ENCODE measurements at regions not wholly inside any gene's neighbourhood (a gene's known extent, or its start where the extent isn't known, plus 50 kb on each side); places are given as distances from the start of the nearest gene placed in this dataset.

DNA sequence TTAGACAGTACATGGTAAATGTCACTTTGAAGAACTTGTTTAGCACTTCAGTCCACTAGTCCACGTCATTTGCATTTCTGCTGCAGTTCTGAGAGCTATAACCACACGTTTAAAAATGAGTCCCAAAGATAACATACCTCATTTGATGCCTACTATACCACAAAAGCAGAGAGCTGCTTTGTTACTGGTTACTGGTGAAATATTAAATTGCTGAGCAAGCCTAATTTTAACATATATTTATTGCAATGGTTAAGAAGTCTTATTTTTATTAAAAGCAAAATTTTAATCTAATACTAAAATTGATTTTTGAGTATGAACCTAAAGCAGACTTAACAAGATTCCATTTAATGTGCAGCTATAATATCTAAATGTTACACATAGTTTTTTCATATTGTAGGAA is 1949.7 kb upstream of the PRR20A start:
- FAIRE-seq, result no peak

DNA sequence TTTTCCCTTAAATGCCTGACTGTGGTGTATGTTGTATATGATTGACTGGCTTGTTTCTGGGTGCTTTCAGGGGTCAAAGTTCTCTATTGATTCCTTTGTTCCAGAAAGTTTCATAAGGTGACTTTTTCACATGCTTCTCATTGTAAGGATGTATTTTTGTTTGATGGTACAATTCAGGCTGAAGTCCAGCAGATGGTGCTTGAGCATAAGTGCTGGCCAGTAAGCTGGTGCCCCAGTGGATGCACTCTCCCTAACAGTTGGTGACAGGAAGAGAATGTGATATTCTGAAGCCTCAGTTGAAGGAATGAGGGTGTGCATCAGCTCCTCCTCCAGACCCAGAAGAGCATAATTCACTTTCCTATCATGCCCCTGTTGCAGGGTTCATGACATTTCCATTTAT is 1941.6 kb upstream of the PRR20A start:
- peak; percentile 5 for DNase-seq (ENCODE audit: low spot score)
- FAIRE-seq, result no peak

More for the DNA sequence above, 1949.7 kb upstream of the PRR20A start:
- DNase-seq (ENCODE audit: low spot score), result no peak

- no peak for DNase-seq (ENCODE audit: low spot score)
- no peak for FAIRE-seq
These were observed 1925.8 kb upstream of the PRR20A start for GRCh38 chr13:55214841-55215345.

GRCh38 chr13:55219538-55219937 is 1921.2 kb upstream of the PRR20A start:
- DNase-seq (ENCODE audit: low spot score) (no peak), FAIRE-seq (no peak)

- FAIRE-seq (no peak), DNase-seq (ENCODE audit: low spot score) (no peak)
These were observed 1910.7 kb upstream of the PRR20A start for GRCh38 chr13:55229906-55230569.

DNA sequence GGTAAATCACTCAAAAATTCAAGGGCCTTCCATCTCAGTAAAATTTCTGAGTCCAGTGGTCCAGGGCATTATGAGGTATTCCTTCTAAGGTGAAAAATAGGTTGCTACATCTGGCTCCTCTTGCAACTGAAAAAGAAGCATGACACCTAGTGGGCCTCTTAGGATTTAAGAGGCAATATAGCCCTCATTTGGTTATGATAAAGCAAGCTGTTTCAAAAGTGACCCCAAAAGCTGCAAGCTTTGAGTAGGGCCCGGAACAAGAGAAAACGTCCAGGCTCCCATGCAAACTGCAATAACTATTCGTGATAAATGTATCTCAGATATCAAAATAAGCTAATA is 1910.2 kb upstream of the PRR20A start:
- FAIRE-seq (no peak), DNase-seq (ENCODE audit: low spot score) (no peak)

GRCh38 chr13:55234311-55234710 is 1906.4 kb upstream of the PRR20A start:
- FAIRE-seq (no peak), DNase-seq (ENCODE audit: low spot score) (no peak)

- no peak for DNase-seq (ENCODE audit: low spot score)
These were observed 1895.6 kb upstream of the PRR20A start for GRCh38 chr13:55245005-55245644.

GRCh38 chr13:55255236-55255635 is 1885.5 kb upstream of the PRR20A start:
- FAIRE-seq, result no peak
- DNase-seq (ENCODE audit: low spot score), result no peak

More at GRCh38 chr13:55245005-55245644, 1895.6 kb upstream of the PRR20A start:
- no peak for FAIRE-seq

DNA sequence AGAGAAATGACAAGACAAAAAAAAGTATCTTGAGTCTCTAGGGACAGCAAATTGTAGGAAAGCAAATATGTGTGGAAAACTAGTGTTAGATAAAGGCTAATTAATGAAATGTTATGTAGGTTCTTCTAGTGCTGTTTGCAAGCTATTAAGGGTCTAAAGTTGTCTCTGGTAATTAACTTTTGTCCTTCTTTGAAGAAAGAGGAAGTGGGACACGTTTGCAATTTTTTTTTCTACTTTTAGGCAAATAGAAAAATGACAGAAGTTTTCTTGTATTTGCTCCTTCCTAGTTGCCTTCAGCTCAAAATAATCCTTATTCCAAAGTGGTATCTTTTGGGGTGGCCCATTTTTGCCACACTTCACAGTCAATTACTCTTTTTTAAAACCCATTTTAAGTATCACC is 1877.7 kb upstream of the PRR20A start:
- FAIRE-seq (no peak), DNase-seq (ENCODE audit: low spot score) (no peak)

DNA sequence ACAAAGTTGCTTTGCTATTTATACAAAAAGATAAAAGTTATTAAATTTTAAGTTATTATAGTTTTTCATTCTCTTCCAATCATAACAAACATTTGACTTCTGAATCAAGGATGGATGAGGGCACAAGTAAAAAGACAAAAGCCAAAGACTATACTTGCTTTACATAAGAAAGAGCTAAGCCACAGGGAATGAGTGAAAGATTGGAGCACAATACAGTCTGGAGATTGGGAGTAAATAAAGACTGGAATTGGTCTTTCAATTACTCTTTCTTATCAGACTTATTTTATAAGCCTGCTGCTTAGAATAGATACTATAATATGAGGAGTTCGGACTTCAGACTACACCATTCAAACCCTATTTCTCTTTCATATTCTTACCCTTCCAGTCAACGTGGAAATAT is 1874.1 kb upstream of the PRR20A start:
- no peak for FAIRE-seq
- DNase-seq (ENCODE audit: low spot score), result no peak

- FAIRE-seq, result no peak
These were observed 1842.5 kb upstream of the PRR20A start for GRCh38 chr13:55298201-55298600.

DNA sequence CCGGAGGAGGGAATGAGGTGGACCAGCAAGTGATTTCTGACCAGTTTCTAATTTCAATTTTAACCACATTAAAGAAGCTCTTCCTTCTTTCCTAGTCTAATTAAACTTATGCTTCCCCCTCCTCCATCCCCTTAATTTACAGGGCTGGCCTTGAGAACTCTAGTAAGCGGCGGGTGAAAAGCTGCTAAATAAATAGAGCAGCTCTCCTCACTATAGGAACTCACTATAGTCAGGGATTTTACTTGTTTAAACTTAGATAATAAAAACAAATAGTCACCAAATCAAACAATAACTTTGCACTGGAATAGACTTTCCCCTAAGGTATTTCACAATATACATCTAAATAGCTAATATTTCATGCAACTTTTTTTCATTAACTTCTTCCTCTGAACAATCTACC is 1838.2 kb upstream of the PRR20A start:
- FAIRE-seq, result no peak
- no peak for DNase-seq (ENCODE audit: low spot score)

More at GRCh38 chr13:55298201-55298600, 1842.5 kb upstream of the PRR20A start:
- no peak for DNase-seq (ENCODE audit: low spot score)

- DNase-seq (ENCODE audit: low spot score) (no peak), FAIRE-seq (no peak)
These were observed 1832.8 kb upstream of the PRR20A start for GRCh38 chr13:55307909-55308308.

GRCh38 chr13:55341891-55342290 is 1798.8 kb upstream of the PRR20A start:
- DNase-seq (ENCODE audit: low spot score) (no peak), FAIRE-seq (no peak)

DNA sequence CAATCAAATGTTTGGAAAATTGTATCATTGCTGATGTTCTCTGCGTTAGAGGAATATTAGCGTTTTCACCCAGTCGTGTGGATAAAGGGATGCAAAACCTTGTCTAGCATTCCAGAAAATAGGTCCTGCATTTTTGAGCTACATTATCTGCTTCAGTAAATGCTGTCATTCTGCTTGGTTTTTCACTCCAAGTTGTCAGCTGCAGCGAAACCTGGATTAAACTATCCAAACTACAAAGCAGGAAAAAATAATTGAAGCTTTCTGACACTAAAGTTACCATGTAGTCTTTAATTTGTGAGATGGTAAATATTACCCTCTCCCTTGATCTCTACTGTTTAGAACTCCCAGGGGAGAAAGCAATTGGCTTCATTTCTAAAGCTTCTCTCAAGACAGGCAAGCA is 1795.5 kb upstream of the PRR20A start:
- no peak for FAIRE-seq

GRCh38 chr13:55347528-55347927 is 1793.2 kb upstream of the PRR20A start:
- FAIRE-seq, result no peak
- DNase-seq (ENCODE audit: low spot score), result no peak

More for the DNA sequence above, 1795.5 kb upstream of the PRR20A start:
- no peak for DNase-seq (ENCODE audit: low spot score)

DNA sequence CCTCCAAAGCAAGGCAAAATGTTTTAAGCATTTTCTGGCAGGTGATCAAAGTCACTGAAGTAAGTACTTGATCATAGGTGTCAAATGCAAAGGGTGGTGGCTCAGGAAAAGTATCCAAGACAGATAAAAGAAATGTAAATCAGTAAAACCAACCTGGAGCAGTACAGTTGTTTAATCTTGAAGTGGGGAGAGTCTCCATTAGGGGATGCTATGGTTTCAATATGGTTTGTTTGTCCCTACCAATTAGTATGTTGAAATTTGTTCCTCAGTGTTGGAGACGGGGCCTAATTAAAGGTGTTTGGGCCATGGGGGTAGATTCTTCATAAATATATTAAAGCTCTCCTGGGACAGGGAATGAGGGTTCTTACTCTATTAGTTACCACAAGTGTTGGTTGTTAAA is 1781.7 kb upstream of the PRR20A start:
- FAIRE-seq (no peak), DNase-seq (ENCODE audit: low spot score) (no peak)

DNA sequence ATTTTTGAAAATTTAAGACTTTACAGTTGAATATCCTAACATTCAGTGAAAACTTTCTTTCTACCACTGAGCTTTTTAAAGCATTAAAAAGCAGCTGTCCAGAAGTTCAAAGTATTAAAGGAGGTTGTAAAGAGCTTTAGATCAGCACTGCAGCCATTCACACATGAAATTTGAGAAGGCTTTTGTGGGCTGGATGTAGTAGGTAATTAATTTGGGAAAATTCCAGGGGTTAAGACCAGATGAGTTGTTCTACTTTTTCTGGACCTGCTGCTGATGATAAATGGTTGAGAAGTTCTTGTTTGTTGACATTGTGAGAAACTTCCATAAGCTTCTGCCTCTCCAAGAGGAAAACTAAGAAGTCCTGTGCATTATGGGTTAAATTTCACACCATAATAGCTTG is 1779.6 kb upstream of the PRR20A start:
- DNase-seq (ENCODE audit: low spot score) (no peak), FAIRE-seq (no peak)

- FAIRE-seq (no peak), DNase-seq (ENCODE audit: low spot score) (no peak)
These were observed 1774.0 kb upstream of the PRR20A start for GRCh38 chr13:55366676-55367075.

DNA sequence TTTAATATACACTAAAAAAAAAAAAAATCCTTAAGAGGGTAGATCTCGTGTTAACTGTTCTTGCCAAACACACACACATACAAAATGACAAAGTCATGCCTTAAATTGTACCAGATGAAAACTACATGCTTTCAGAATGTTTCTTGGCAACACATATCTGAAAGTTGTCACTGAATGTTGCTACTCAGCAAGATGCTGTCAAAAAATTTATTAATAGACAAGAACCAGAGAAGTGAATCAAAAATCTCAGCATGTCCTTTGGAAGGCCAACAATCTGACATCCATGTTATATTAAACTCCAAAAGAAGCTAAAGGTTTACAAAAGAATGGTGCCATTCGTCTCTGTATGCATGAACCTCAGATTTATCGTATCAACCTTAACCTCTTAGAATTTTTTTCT is 1746.2 kb upstream of the PRR20A start:
- FAIRE-seq, result no peak
- DNase-seq (ENCODE audit: low spot score), result no peak

DNA sequence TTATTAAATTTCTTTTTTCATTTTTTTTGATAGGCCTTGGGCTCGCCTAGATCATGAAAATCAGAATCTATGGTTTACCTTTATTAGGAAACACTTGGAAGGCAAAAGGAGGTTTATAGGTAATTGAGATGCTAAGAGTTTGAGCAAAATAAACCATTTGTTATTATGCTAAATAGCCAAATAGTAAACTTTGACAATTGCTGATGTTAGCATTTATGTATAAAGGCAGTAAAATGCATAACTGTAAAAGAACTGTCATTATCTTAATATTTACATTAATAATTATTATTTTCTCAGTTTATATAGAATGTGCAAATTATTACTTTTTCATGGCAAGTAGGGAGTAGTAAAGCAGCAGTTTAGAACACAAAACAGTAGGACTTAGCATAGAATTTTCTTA is 1737.8 kb upstream of the PRR20A start:
- FAIRE-seq (no peak), DNase-seq (ENCODE audit: low spot score) (no peak)

GRCh38 chr13:55403887-55404487 is 1736.7 kb upstream of the PRR20A start:
- FAIRE-seq, result no peak
- no peak for DNase-seq (ENCODE audit: low spot score)
